ENCODE measurements at regions not wholly inside any gene's neighbourhood (a gene's known extent, or its start where the extent isn't known, plus 50 kb on each side); places are given as distances from the start of the nearest gene placed in this dataset.

DNA sequence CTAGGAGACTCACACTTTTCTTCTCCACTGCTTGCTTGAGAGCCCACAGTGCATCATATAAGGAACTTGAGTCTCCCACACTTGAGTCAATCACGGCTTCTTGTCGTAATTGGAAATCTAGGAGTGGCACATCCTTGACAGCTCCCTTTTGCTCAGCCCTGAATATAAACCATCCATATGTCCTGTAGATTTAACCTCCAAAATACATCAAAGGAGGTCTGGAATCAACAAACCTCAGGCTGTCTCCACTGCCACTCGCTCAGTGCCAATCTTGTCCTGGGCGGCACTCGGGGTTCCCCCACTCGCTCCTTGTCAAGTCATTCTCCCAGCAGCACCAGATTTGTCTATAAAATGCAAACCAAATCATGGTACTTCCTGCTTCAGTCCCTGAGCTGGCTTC, 84.4 kb upstream of the UQCRFS1 start:
- no peak for DNase-seq (ENCODE audit: low read depth)
- H3K4me3 ChIP-seq (ENCODE audit: low read depth, low read length) = no peak overlapping the region
- TF ChIP-seq CTCF (conservative IDR thresholded peaks at IDR 0.05; ENCODE audit: low read depth, low read length) = no peak

DNA sequence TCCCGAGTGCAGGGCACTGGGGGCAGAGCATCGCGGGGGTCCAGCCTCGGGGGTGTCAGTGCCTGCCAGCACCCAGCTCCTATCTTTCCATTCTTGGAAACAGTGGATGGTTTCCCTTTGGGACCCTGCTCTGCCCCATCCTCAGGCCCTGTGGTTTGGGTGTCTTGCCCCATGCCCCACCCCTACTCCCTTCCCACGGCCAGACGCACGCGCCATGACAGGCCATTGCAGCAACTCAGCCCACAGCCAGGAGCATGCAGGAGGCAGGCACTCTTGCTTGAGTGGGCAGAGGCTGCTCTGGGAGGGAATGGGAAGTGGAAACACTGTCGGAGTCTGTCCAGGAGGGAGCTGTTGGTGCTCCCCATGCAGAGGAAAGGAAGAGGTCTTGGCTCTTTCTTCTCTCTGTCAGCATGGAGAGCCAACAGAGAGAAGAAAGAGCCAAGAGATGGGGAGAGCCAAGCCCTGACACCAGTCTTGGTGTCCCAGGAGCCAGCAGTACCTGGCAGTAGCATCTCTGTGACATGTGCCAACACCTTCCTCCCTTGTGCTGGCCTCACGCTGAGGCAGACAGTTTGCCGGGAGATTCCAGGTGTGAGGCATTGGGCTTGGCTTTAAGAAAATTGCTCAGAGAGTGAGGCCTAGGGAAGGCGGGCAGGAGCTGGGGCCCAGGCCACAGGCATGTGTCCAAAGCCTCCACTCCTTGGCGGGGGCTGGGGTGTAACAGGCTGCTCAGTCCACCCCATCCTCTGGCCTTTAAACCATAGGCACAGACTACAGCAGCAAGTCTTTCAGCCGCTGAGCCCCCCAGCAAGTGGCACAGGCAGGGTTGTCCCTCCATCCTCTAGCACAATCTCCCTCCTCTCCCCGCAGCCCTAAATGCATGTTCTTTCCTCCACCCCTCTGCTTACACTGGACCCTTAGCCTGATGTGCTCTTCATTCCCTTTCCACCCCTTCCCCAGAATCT, 86.7 kb upstream of the UQCRFS1 start:
- no peak for DNase-seq (ENCODE audit: low read depth)
- no peak for TF ChIP-seq CTCF (conservative IDR thresholded peaks at IDR 0.05; ENCODE audit: low read depth, low read length)
- no peak overlapping the region for H3K4me3 ChIP-seq (ENCODE audit: low read depth, low read length)

DNA sequence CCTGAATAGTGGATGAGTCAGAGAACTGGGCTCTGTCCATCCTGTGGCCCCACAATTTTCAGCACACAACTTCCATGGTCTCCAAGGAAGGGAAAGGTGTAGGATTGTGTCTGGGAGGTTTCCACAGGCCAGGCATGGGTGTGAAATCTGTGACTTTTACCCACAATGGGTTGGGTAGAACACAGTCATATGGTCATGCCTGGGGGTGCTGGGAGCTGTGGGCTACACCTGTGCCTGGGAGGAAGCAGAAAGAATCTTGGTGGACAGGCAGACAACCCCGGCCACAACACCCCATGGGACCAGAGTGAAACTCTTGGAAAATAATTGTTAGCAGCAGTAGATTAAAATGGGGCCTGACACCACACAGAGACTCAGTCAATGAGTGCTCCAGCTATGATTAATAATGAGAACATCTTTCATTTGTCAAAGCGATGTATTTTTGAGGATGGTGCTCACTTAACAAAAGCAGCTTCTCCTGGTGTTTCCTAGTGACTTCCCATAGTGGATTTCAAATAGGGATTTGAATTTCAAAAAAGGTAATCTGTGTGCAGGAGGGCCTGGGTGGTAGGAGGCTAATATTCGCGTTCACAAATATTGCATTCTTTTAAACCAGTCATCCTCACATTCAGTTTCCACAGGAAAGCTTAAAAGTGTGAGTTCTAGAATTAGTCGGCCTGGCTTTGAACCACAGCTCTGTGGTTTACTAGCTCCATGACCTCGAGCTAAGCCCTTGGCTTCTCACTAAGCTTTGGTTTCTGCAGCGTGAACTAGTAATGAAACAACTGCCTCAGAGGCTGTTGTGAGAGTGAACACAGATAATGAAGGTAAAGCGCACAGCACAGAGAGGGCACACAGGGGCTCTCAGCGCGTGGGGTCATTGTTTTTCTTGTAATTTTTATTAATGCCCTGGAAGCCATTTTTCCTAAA, 89.3 kb upstream of the UQCRFS1 start:
- DNase-seq (ENCODE audit: low read depth) = no peak
- no peak for TF ChIP-seq CTCF (conservative IDR thresholded peaks at IDR 0.05; ENCODE audit: low read depth, low read length)
- no peak overlapping the region for H3K4me3 ChIP-seq (ENCODE audit: low read depth, low read length)

- DNase-seq (ENCODE audit: low read depth) = no peak
- TF ChIP-seq CTCF (conservative IDR thresholded peaks at IDR 0.05; ENCODE audit: low read depth, low read length) = no peak
These were observed 90.2 kb upstream of the UQCRFS1 start for GRCh38 chr19:29303069-29303718.

GRCh38 chr19:29303719-29304090, 90.8 kb upstream of the UQCRFS1 start:
- no peak for DNase-seq (ENCODE audit: low read depth)
- no peak for TF ChIP-seq CTCF (conservative IDR thresholded peaks at IDR 0.05; ENCODE audit: low read depth, low read length)
- no peak overlapping the region for H3K4me3 ChIP-seq (ENCODE audit: low read depth, low read length)

More at GRCh38 chr19:29303069-29303718, 90.2 kb upstream of the UQCRFS1 start:
- no peak overlapping the region for H3K4me3 ChIP-seq (ENCODE audit: low read depth, low read length)

- H3K4me3 ChIP-seq (ENCODE audit: low read depth, low read length) = no peak overlapping the region
- no peak for DNase-seq (ENCODE audit: low read depth)
- TF ChIP-seq CTCF (conservative IDR thresholded peaks at IDR 0.05; ENCODE audit: low read depth, low read length) = no peak
These were observed 92.3 kb upstream of the UQCRFS1 start for GRCh38 chr19:29305268-29305667.
